Gastrocnemius medialis (tissue), 4 donors: ENCODE measurements at regions not wholly inside any gene's neighbourhood (a gene's known extent, or its start where the extent isn't known, plus 50 kb on each side); places are given as distances from the start of the nearest gene placed in this dataset.

Experiments used
- ATAC-seq, 2 donors: fragments of 150-250 bp; one replicate each; pipeline ENCODE4 v1.9.1; 2016
- DNase-seq, 2 donors: peaks; one replicate each; pipeline ENCODE4 v3.0.0-alpha.2; 2019
- H3K27ac ChIP-seq, 4 donors: fragments of 200-600 bp; sonication (generic); 1 replicate in 1 of 4; 2 replicates in 3 of 4; pipeline ENCODE4 v1.5.1; 2016 to 2018; ENCODE audit warnings: mild to moderate bottlenecking in 2 of 4, moderate library complexity in 1 of 4
- H3K27me3 ChIP-seq, 3 donors: fragments of 200-600 bp; sonication (generic) in 2 of 3; 1 replicate in 1 of 3; 2 replicates in 2 of 3; pipeline versions ENCODE4 v1.5.1 to v1.6.0; 2016 to 2019; ENCODE audit warnings: mild to moderate bottlenecking in 1 of 3, moderate library complexity in 1 of 3
- H3K36me3 ChIP-seq, 2 donors: fragments of 200-600 bp; sonication (generic) in 1 of 2; one replicate each; pipeline ENCODE4 v1.5.1; 2017 to 2018
- H3K4me1 ChIP-seq, 2 donors: fragments of 200-600 bp; sonication (generic) in 1 of 2; one replicate each; pipeline ENCODE4 v1.5.1; 2016 to 2017; ENCODE audit warnings: mild to moderate bottlenecking in 2 of 2
- H3K4me3 ChIP-seq, 4 donors: fragments of 200-600 bp; sonication (generic) in 3 of 4; 1 replicate in 1 of 4; 2 replicates in 3 of 4; pipeline ENCODE4 v1.5.1; 2016 to 2019; ENCODE audit warnings: mild to moderate bottlenecking in 2 of 4
- H3K9me3 ChIP-seq, 3 donors: fragments of 200-600 bp; sonication (generic) in 2 of 3; 1 replicate in 1 of 3; 2 replicates in 2 of 3; pipeline ENCODE4 v1.5.1; 2016 to 2019
- CTCF ChIP-seq, 5 experiments: fragments of 450-650 bp in 3 of 5; fragments of 200-600 bp in 2 of 5; sonication (generic) in 2 of 5; IDR thresholded peaks in 4 of 5; conservative IDR thresholded peaks in 1 of 5; 1 replicate in 4 of 5; 2 replicates in 1 of 5; pipeline ENCODE4 v1.5.1; 2016 to 2019; ENCODE audit warnings: antibody characterized with exemption in 5 of 5, mild to moderate bottlenecking in 3 of 5, moderate library complexity in 3 of 5
- POLR2A ChIP-seq, 2 donors: fragments of 450-650 bp; IDR thresholded peaks; one replicate each; pipeline ENCODE4 v1.6.1; 2017; ENCODE audit warnings: antibody characterized with exemption in 2 of 2, mild to moderate bottlenecking in 2 of 2, moderate library complexity in 2 of 2
- in situ Hi-C, 4 donors: fragments of 200-750 bp; cut with MboI; loops; one replicate each; pipeline versions ENCODE4 v1.15.0 to v1.8.0; 2017; ENCODE audit warnings: low sequenced_read_pairs in 4 of 4
- intact Hi-C: fragments of 100-400 bp; cut with DNase I; formaldehyde crosslinking; loops from one replicate; pipeline ENCODE4 v1.15.1; 2023; ENCODE audit warnings: low total_unique reads

GRCh38 chr12:59940631-59941342 lies 345.0 kb downstream of the SLC16A7 start:
- ATAC-seq (no peak), DNase-seq (no peak)
- no peaks in the 10 kb centered on the region for H3K4me1 ChIP-seq
- in situ Hi-C loops, result no loop called here
- H3K27ac ChIP-seq, result no peak overlapping the region
- no peaks in the 10 kb centered on the region for H3K9me3 ChIP-seq
- no peaks in the 10 kb centered on the region for H3K27me3 ChIP-seq
- no peaks in the 10 kb centered on the region for H3K36me3 ChIP-seq
- TF ChIP-seq POLR2A (IDR thresholded peaks at IDR 0.05), result no peak
- no peak for TF ChIP-seq CTCF (IDR thresholded peaks at IDR 0.05 in 4 of 5, conservative IDR thresholded peaks at IDR 0.05 in 1 of 5)
- intact Hi-C loops, result no loop called here
- no peak overlapping the region for H3K4me3 ChIP-seq

GRCh38 chr12:59941461-59941860 lies 345.6 kb downstream of the SLC16A7 start:
- no peaks in the 10 kb centered on the region for H3K36me3 ChIP-seq
- intact Hi-C loops, result no loop called here
- DNase-seq (no peak), ATAC-seq (no peak)
- no peak for TF ChIP-seq CTCF (IDR thresholded peaks at IDR 0.05 in 4 of 5, conservative IDR thresholded peaks at IDR 0.05 in 1 of 5)
- TF ChIP-seq POLR2A (IDR thresholded peaks at IDR 0.05), result no peak
- no peaks in the 10 kb centered on the region for H3K4me1 ChIP-seq
- in situ Hi-C loops, result no loop called here
- no peak overlapping the region for H3K27ac ChIP-seq
- H3K4me3 ChIP-seq, result no peak overlapping the region
- H3K27me3 ChIP-seq, result no peaks in the 10 kb centered on the region
- no peaks in the 10 kb centered on the region for H3K9me3 ChIP-seq

GRCh38 chr12:59944177-59944576 lies 348.3 kb downstream of the SLC16A7 start:
- DNase-seq (no peak), ATAC-seq (no peak)
- in situ Hi-C loops (no loop called here), intact Hi-C loops (no loop called here)
- TF ChIP-seq CTCF (IDR thresholded peaks at IDR 0.05 in 4 of 5, conservative IDR thresholded peaks at IDR 0.05 in 1 of 5), result no peak
- TF ChIP-seq POLR2A (IDR thresholded peaks at IDR 0.05), result no peak
- H3K27ac ChIP-seq, result no peak overlapping the region
- H3K4me3 ChIP-seq, result no peak overlapping the region
- H3K27me3 ChIP-seq, result no peaks in the 10 kb centered on the region
- H3K4me1 ChIP-seq, result no peaks in the 10 kb centered on the region
- H3K9me3 ChIP-seq, result no peaks in the 10 kb centered on the region
- H3K36me3 ChIP-seq, result no peaks in the 10 kb centered on the region

- ATAC-seq (no peak), DNase-seq (no peak)
- in situ Hi-C loops, result no loop called here
- Histone ChIP-seq H3K4me1 (no peaks in the 10 kb centered on the region), H3K4me3 (no peak overlapping the region), H3K27me3 (no peaks in the 10 kb centered on the region), H3K36me3 (no peaks in the 10 kb centered on the region), H3K9me3 (no peaks in the 10 kb centered on the region), H3K27ac (no peak overlapping the region)
- intact Hi-C loops, result no loop called here
- no peak for TF ChIP-seq CTCF (IDR thresholded peaks at IDR 0.05 in 4 of 5, conservative IDR thresholded peaks at IDR 0.05 in 1 of 5)
- TF ChIP-seq POLR2A (IDR thresholded peaks at IDR 0.05), result no peak
Observed at GRCh38 chr12:59946635-59947034, 350.8 kb downstream of the SLC16A7 start.

- TF ChIP-seq CTCF (IDR thresholded peaks at IDR 0.05 in 4 of 5, conservative IDR thresholded peaks at IDR 0.05 in 1 of 5), result no peak
- no peak for TF ChIP-seq POLR2A (IDR thresholded peaks at IDR 0.05)
- DNase-seq (no peak), ATAC-seq (no peak)
- Histone ChIP-seq H3K9me3 (no peaks in the 10 kb centered on the region), H3K4me3 (no peak overlapping the region), H3K36me3 (no peaks in the 10 kb centered on the region), H3K4me1 (no peaks in the 10 kb centered on the region), H3K27me3 (no peaks in the 10 kb centered on the region), H3K27ac (no peak overlapping the region)
- intact Hi-C loops, result no loop called here
- in situ Hi-C loops, result no loop called here
Observed at GRCh38 chr12:59963546-59963945, 367.7 kb downstream of the SLC16A7 start.
